ENCODE measurements at regions not wholly inside any gene's neighbourhood (a gene's known extent, or its start where the extent isn't known, plus 50 kb on each side); places are given as distances from the start of the nearest gene placed in this dataset.

GRCh38 chr1:25028587-25028906 is 98.5 kb upstream of the RUNX3 start:
- no peak for FAIRE-seq
- no peak for DNase-seq (ENCODE audit: insufficient read length, low spot score)

- FAIRE-seq (no peak), DNase-seq (ENCODE audit: insufficient read length, low spot score) (no peak)
These were observed 97.9 kb upstream of the RUNX3 start for GRCh38 chr1:25027822-25028586.

DNA sequence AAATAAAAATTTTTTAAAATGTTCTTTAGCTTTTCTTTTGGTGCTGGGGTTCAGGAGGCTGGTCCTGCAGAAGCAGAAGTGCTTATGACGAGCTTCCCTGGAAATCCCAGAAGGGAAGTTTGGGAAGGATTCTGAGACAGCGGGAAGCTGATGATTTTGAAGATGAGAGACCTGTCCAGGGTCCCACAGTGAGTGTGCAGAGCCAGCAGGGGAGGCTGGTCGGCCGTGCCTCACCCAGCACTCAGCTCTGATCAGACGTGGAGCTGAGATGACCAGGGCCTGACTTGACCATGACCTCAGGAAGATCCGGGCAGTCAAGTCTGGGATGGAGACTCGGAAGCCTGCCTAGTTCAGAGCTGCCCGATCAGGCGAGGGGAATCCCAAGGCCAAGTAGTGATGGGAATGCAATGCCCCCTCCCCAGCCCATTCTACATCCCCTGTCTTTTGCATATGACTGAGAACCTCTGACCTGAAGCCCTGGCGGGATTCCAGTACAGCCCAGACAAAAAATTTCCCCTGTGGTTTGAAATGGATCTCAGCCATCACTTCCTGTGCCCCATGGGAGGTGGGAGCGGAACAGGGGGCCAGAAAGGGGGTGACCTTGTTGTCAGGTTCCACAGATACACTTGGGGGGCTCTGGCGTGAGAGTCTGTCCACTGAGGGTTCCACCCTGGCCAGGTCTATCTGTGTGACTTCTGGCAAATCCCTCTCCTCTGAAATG is 96.8 kb upstream of the RUNX3 start:
- DNase-seq (ENCODE audit: insufficient read length, low spot score) (no peak), FAIRE-seq (no peak)

- DNase-seq (ENCODE audit: insufficient read length, low spot score) (no peak), FAIRE-seq (no peak)
These were observed 96.2 kb upstream of the RUNX3 start for GRCh38 chr1:25026304-25026703.

- FAIRE-seq: no peak
- DNase-seq (ENCODE audit: insufficient read length, low spot score): no peak
These were observed 94.7 kb upstream of the RUNX3 start for GRCh38 chr1:25024615-25025350.

DNA sequence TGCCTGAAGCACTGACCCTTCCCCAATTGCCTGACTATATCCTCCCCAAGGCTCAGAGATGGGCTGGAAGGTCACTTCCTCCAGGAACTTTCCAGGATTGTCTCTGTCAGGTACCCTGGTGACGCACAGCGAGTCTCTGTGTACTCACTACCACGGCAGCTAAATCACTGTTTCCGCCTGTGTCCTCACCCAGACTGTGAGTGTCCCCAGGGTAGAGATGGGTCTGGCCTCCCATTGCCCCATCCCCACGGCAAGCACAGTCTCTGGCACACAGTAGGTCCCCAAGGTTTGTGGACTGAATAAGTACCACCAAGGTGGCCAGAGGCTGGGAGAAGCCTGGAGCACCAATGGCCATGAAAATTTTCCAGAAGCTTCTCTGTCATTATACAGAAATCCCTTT is 93.8 kb upstream of the RUNX3 start:
- DNase-seq (ENCODE audit: insufficient read length, low spot score): no peak
- no peak for FAIRE-seq

DNA sequence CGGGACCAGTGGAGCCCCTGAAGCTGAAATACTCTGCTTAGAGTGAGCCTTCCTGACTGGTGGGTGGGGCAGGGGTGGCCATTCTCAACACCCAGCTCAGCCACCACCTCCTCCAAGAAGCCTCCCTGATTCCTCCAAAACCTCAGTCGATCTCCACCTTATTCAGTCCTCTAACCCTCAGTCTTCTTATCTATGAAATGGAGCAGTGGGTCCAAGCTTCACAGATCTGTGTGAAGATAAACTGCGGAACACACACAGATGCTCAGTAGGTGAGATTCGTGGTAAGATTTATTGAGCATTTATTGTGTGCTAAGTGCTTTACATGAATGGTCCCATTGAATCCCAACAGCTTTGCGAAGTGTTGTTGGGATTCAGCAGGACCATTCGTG is 93.1 kb upstream of the RUNX3 start:
- FAIRE-seq (no peak), DNase-seq (ENCODE audit: insufficient read length, low spot score) (no peak)

GRCh38 chr1:25022361-25023189 is 92.5 kb upstream of the RUNX3 start:
- DNase-seq (ENCODE audit: insufficient read length, low spot score): peak; percentile 88
- peak; percentile 88 for FAIRE-seq

DNA sequence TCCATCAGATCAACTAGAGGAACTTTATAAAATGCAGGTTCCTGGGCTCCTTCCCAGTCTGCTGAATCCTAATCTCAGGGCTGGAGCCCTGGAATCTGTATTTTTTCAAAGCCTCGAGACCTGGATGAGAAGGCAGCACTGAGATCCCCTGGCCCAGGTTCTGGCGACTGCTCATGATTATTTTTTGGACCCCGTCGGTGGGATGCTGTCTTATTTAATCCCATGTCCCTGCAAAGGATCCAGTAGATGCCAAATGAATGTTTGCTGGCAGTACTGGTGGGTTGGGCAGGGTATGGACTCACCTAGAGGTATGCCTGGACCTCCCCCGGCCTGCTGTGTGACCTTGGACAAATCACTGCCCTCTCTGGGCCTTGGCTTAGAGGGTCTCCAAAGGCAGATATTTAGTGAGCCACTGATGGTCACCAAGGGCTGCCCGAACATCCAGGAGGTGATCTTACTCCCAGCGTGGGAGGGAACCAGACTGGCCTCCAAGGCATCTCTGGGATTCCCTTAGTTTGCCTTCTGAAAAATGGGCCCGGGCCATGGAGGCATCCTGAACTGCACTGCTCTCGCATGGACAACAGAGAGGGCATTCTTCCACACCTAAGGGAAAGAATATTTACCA is 91.6 kb upstream of the RUNX3 start:
- FAIRE-seq (peak; percentile 38), DNase-seq (ENCODE audit: insufficient read length, low spot score) (no peak)

- DNase-seq (ENCODE audit: insufficient read length, low spot score): no peak
- FAIRE-seq: no peak
These were observed 90.9 kb upstream of the RUNX3 start for GRCh38 chr1:25020851-25021590.

DNA sequence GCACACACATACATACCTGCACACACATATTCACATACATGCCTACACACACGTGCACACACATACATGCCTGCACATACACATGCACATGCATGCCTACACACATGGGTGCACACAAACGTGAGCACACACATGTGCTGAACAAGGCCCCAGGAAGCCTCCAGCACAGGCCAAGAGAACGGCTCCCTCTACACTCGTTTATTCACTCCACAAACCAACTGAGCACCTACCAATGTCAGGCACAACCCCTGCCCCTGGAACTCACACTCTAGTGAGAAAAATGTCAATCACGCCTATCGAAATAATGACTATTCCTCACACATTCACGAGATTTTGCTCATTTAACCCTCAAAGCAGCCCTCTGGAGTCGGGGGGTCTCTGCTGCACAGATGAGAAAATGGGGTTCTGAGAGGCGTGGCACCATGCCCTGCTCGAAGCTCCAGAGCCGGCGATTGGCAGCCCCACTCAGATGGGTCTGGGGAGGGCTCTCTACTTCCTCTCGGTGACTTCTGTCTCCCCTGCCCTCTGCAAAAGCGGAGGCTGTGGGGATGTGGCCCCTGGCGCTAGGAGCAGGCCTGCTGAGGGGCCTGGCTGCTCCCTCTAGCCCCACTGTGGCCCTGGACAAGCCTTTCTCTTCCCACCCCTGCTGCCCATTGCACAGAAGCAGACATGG is 90.2 kb upstream of the RUNX3 start:
- no peak for FAIRE-seq
- DNase-seq (ENCODE audit: insufficient read length, low spot score): no peak

GRCh38 chr1:25019337-25020172 is 89.5 kb upstream of the RUNX3 start:
- FAIRE-seq: peak; percentile 97

GRCh38 chr1:25018943-25019336 is 88.9 kb upstream of the RUNX3 start:
- FAIRE-seq: no peak
- DNase-seq (ENCODE audit: insufficient read length, low spot score): no peak

More at GRCh38 chr1:25019337-25020172, 89.5 kb upstream of the RUNX3 start:
- DNase-seq (ENCODE audit: insufficient read length, low spot score): no peak

- DNase-seq (ENCODE audit: insufficient read length, low spot score) (no peak), FAIRE-seq (no peak)
These were observed 88.1 kb upstream of the RUNX3 start for GRCh38 chr1:25018110-25018735.

DNA sequence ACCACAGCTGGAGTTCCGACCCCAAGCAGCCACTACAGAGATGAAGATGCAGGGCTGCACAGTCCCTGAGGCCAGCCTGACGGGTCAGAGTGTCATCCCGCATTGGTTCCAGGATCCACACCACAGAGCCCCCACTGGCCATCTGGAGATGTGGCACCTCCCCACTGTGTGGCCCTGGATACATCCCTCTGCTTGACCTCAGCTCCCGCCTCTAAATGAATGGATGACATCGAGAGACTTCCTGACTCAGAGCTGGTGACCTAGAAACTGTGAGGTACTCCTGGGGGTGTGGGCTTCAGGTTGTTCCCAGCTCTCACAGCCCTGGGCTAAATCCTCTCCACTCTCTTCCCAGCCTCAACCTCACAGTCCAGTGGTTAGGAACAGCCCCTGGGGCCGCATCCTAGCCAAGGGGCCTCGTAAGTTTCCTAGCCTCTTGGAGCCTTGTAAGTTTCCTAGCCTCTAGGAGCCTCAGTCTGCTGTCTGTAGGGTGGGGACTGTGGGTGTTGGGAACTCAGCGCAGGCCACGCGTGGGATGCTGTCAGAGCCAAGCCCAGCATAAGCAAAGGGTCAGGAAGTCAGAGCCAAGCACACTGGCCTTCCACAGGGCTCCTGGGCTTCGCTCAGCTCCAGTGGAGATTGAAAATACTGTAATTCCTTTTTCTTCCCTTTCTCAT is 87.5 kb upstream of the RUNX3 start:
- FAIRE-seq: no peak
- peak; percentile 44 for DNase-seq (ENCODE audit: insufficient read length, low spot score)

GRCh38 chr1:25012966-25013962 is 83.2 kb upstream of the RUNX3 start:
- DNase-seq (ENCODE audit: insufficient read length, low spot score): no peak

More at GRCh38 chr1:25012966-25013962, 83.2 kb upstream of the RUNX3 start:
- no peak for FAIRE-seq

Data from HTR-8/SVneo (cell line).